ENCODE measurements at regions not wholly inside any gene's neighbourhood (a gene's known extent, or its start where the extent isn't known, plus 50 kb on each side); places are given as distances from the start of the nearest gene placed in this dataset.
"Not testable (repeated sequence)": the region's sequence is repeated elsewhere in the genome, so short reads cannot be mapped to it uniquely, and the experiment has no call there.

GRCh38 chr5:102628441-102629175 is 126.5 kb upstream of the PAM start:
- H3K27ac ChIP-seq: peak overlapping the region; percentile 32
- no peak overlapping the region for H3K4me3 ChIP-seq
- peaks cover 10% of the 10 kb centered on the region for H3K4me1 ChIP-seq
- H3K4me2 ChIP-seq: peak overlapping the region; percentile 53
- no peaks in the 10 kb centered on the region for H3K27me3 ChIP-seq
- no peaks in the 10 kb centered on the region for H4K20me1 ChIP-seq
- no peak overlapping the region for H3K9ac ChIP-seq
- TF ChIP-seq Cebpa-rat (IDR thresholded peaks at IDR 0.05): no peak
- no peaks in the 10 kb centered on the region for H3K36me3 ChIP-seq
- peaks cover 1% of the 10 kb centered on the region; the same call in 1 of the 2 replicates for H3K9me3 ChIP-seq

- Histone ChIP-seq H3K27ac (no peak overlapping the region), H3K4me1 (peaks cover 10% of the 10 kb centered on the region), H3K9me3 (peaks cover 7% of the 10 kb centered on the region; the same call in 1 of the 2 replicates), H4K20me1 (no peaks in the 10 kb centered on the region), H3K36me3 (no peaks in the 10 kb centered on the region), H3K4me3 (no peak overlapping the region), H3K9ac (no peak overlapping the region), H3K27me3 (no peaks in the 10 kb centered on the region), H3K4me2 (no peak overlapping the region)
- TF ChIP-seq Cebpa-rat (IDR thresholded peaks at IDR 0.05): no peak
Measured at GRCh38 chr5:102629827-102630605, 125.1 kb upstream of the PAM start.

- H3K4me2 ChIP-seq, H3K9ac ChIP-seq, H3K9me3 ChIP-seq, H3K36me3 ChIP-seq, H3K27me3 ChIP-seq, H3K4me1 ChIP-seq, H3K4me3 ChIP-seq, H3K27ac ChIP-seq, H4K20me1 ChIP-seq: not testable (repeated sequence)
Measured at GRCh38 chr5:102635399-102635798, 119.7 kb upstream of the PAM start.

- Histone ChIP-seq H4K20me1 (no peaks in the 10 kb centered on the region), H3K27ac (no peak overlapping the region), H3K4me2 (no peak overlapping the region), H3K36me3 (no peaks in the 10 kb centered on the region), H3K27me3 (no peaks in the 10 kb centered on the region), H3K9ac (no peak overlapping the region), H3K4me1 (no peaks in the 10 kb centered on the region), H3K4me3 (no peak overlapping the region), H3K9me3 (peaks cover 7% of the 10 kb centered on the region; the same call in 1 of the 2 replicates)
- TF ChIP-seq Cebpa-rat (IDR thresholded peaks at IDR 0.05): no peak
Measured at GRCh38 chr5:102638316-102638715, 116.8 kb upstream of the PAM start.

GRCh38 chr5:102638912-102639652 is 116.0 kb upstream of the PAM start:
- H3K9me3 ChIP-seq: 0 out of 2 replicates have a peak, but pooled peaks cover 1% of the 10 kb centered on the region
- no peaks in the 10 kb centered on the region for H3K4me1 ChIP-seq
- H3K9ac ChIP-seq: no peak overlapping the region
- TF ChIP-seq Cebpa-rat (IDR thresholded peaks at IDR 0.05): no peak
- no peaks in the 10 kb centered on the region for H3K27me3 ChIP-seq
- no peaks in the 10 kb centered on the region for H3K36me3 ChIP-seq
- no peak overlapping the region for H3K4me3 ChIP-seq
- no peaks in the 10 kb centered on the region for H4K20me1 ChIP-seq
- H3K4me2 ChIP-seq: no peak overlapping the region
- no peak overlapping the region for H3K27ac ChIP-seq

- H3K36me3 ChIP-seq: no peaks in the 10 kb centered on the region
- no peaks in the 10 kb centered on the region for H3K27me3 ChIP-seq
- no peaks in the 10 kb centered on the region; the same call in 1 of the 2 replicates for H3K9me3 ChIP-seq
- no peaks in the 10 kb centered on the region for H4K20me1 ChIP-seq
- H3K4me2 ChIP-seq: no peak overlapping the region
- TF ChIP-seq Cebpa-rat (IDR thresholded peaks at IDR 0.05): no peak
- no peaks in the 10 kb centered on the region for H3K4me1 ChIP-seq
- H3K9ac ChIP-seq: no peak overlapping the region
- H3K4me3 ChIP-seq: no peak overlapping the region
- no peak overlapping the region for H3K27ac ChIP-seq
Measured at GRCh38 chr5:102649731-102650130, 105.4 kb upstream of the PAM start.

- no peaks in the 10 kb centered on the region for H3K36me3 ChIP-seq
- H3K27me3 ChIP-seq: no peaks in the 10 kb centered on the region
- H3K4me1 ChIP-seq: no peaks in the 10 kb centered on the region
- no peaks in the 10 kb centered on the region for H4K20me1 ChIP-seq
- H3K9ac ChIP-seq: no peak overlapping the region
- H3K9me3 ChIP-seq: no peaks in the 10 kb centered on the region; the same call in 1 of the 2 replicates
- H3K4me3 ChIP-seq: no peak overlapping the region
- TF ChIP-seq Cebpa-rat (IDR thresholded peaks at IDR 0.05): no peak
- H3K4me2 ChIP-seq: no peak overlapping the region
- no peak overlapping the region for H3K27ac ChIP-seq
Measured at GRCh38 chr5:102651466-102651865, 103.6 kb upstream of the PAM start.

GRCh38 chr5:102654559-102655349 is 100.4 kb upstream of the PAM start:
- H3K27ac ChIP-seq: no peak overlapping the region
- no peak overlapping the region for H3K9ac ChIP-seq
- TF ChIP-seq Cebpa-rat (IDR thresholded peaks at IDR 0.05): no peak
- no peak overlapping the region for H3K4me3 ChIP-seq
- no peaks in the 10 kb centered on the region for H3K36me3 ChIP-seq
- H3K4me2 ChIP-seq: no peak overlapping the region
- H3K9me3 ChIP-seq: no peaks in the 10 kb centered on the region
- H4K20me1 ChIP-seq: no peaks in the 10 kb centered on the region
- H3K4me1 ChIP-seq: no peaks in the 10 kb centered on the region
- no peaks in the 10 kb centered on the region for H3K27me3 ChIP-seq

- H4K20me1 ChIP-seq: no peaks in the 10 kb centered on the region
- no peak for TF ChIP-seq Cebpa-rat (IDR thresholded peaks at IDR 0.05)
Measured at GRCh38 chr5:102659151-102659550, 96.0 kb upstream of the PAM start.

More at GRCh38 chr5:102659151-102659550, 96.0 kb upstream of the PAM start:
- H3K9me3 ChIP-seq: no peaks in the 10 kb centered on the region
- H3K4me3 ChIP-seq: no peak overlapping the region
- no peak overlapping the region for H3K9ac ChIP-seq
- H3K4me2 ChIP-seq: no peak overlapping the region
- H3K27ac ChIP-seq: no peak overlapping the region
- H3K4me1 ChIP-seq: no peaks in the 10 kb centered on the region
- no peaks in the 10 kb centered on the region for H3K36me3 ChIP-seq
- no peaks in the 10 kb centered on the region for H3K27me3 ChIP-seq
